Activated CD4-positive, alpha-beta T cell treated with anti-CD3 and anti-CD28 coated beads, Interleukin-2, amount 10 ng/mL, durations not matched to agents 24 days and 14 days (primary cell): ENCODE measurements at regions not wholly inside any gene's neighbourhood (a gene's known extent, or its start where the extent isn't known, plus 50 kb on each side); places are given as distances from the start of the nearest gene placed in this dataset.
"Not testable (repeated sequence)": the region's sequence is repeated elsewhere in the genome, so short reads cannot be mapped to it uniquely, and the experiment has no call there.

Source experiments
- DNase-seq: peaks from one replicate; pipeline ENCODE4 v3.0.0; 2022
- H3K27ac Mint-ChIP-seq: one replicate; pipeline ENCODE4 v1.8.0; 2022; ENCODE audit warnings: mild to moderate bottlenecking, mixed read lengths
- H3K27me3 Mint-ChIP-seq: one replicate; pipeline ENCODE4 v1.8.0; 2022; ENCODE audit warnings: mixed read lengths
- H3K36me3 Mint-ChIP-seq: one replicate; pipeline ENCODE4 v1.8.0; 2022; ENCODE audit warnings: low read depth, mild to moderate bottlenecking, mixed read lengths
- H3K4me1 Mint-ChIP-seq: one replicate; pipeline ENCODE4 v1.8.0; 2021; ENCODE audit warnings: mixed read lengths
- H3K4me3 Mint-ChIP-seq: one replicate; pipeline ENCODE4 v1.8.0; 2022; ENCODE audit warnings: mild to moderate bottlenecking, moderate library complexity, mixed read lengths
- H3K9me3 Mint-ChIP-seq: one replicate; pipeline ENCODE4 v1.8.0; 2021; ENCODE audit warnings: mixed read lengths
- intact Hi-C: fragments of 100-400 bp; cut with micrococcal nuclease; formaldehyde crosslinking; loops from one replicate; pipeline ENCODE4 v1.15.1; 2023

DNA sequence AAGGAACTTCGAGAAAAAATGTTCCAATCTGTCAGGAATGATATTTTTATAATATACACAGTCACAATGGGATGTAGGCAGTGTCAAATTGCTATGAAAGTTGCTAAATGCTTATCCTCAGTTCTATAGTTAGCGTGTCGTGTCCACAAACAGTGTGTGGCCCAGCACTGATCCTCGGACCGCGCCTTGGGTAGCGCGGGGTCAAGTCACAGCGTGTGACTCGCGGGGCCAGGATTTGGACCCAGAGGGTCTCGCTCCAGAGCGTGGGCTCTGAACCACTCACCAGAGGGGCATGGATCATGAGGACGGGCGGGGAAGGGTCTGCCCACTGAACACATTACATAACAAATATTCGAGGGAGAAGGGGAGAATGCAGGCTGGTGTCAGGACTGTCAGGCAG is 171.8 kb downstream of the C9orf50 start:
- intact Hi-C loops, result no loop called here
- Mint-ChIP-seq H3K27me3 (peaks cover 12% of the 10 kb centered on the region), H3K9me3 (peaks cover 3% of the 10 kb centered on the region), H3K36me3 (no peaks in the 10 kb centered on the region), H3K4me1 (peaks cover 8% of the 10 kb centered on the region), H3K4me3 (no peak overlapping the region), H3K27ac (no peak overlapping the region)
- DNase-seq, result no peak

DNA sequence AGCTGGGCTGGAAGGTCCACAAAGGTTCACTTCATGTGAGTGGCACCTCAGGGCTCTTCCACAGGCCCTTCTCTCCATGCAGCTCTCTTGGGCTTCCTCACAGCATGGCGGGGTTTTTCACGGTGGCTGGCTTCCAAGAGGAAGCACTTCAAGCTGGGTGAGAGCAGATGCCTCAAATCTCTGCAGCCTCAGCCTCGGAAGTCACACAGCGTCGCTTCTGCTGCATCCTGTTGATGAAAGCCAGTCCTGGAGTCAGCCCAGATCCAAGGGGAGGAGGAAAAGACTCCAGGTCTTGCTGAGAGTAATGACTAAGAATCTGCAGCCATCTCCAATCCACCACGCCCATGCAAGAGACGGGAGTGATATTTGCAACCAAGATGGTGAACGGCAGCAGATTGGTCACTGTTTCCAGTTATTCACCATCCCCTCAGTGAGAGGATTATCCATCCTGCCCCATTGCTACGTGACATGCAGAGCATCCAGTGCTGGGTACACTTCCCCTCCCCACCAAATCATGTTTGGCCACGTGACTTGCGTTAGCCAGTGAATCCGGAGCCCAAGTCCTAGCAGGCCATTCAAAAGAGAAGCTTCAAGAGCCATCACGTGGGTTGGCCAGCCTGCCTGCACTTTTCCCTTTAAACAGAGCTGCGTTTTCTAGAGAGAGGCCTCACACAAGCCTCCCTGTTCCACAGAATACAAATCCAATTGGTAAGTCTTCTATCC is 173.9 kb downstream of the C9orf50 start:
- peaks cover 2% of the 10 kb centered on the region for H3K4me1 Mint-ChIP-seq

DNA sequence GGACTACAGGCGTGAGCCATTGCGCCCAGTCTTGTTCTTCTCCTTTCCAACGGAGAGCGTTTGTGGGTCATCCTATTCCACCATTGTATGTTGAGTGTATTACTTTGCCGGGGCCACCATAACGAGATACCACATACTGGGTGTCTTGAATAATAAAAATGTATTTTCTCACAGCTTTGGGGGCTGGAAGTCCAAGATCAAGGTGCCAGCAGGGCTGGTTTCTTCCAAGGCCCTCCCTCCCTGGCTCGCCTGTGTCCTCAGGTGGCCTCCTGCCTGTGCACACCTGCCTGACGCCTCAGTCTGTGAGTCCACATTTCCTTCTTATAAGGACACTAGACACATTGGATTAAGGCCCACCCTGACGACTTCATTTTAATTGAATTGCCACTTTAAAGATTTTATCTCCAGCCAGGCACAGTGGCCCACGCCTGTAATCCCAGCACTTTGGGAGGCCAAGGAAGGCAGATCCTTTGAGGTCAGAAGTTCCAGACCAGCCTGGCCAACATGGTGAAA is 175.1 kb downstream of the C9orf50 start:
- intact Hi-C loops, result no loop called here
- Mint-ChIP-seq H3K4me1 (no peaks in the 10 kb centered on the region), H3K36me3 (no peaks in the 10 kb centered on the region), H3K27me3 (peaks cover 21% of the 10 kb centered on the region), H3K4me3 (no peak overlapping the region), H3K27ac (no peak overlapping the region), H3K9me3 (no peaks in the 10 kb centered on the region)
- DNase-seq, result no peak

More for the DNA sequence above, 173.9 kb downstream of the C9orf50 start:
- no peak for DNase-seq
- Mint-ChIP-seq H3K36me3 (no peaks in the 10 kb centered on the region), H3K9me3 (no peaks in the 10 kb centered on the region), H3K4me3 (no peak overlapping the region), H3K27ac (no peak overlapping the region), H3K27me3 (peaks cover 12% of the 10 kb centered on the region)
- intact Hi-C loops, result no loop called here

DNA sequence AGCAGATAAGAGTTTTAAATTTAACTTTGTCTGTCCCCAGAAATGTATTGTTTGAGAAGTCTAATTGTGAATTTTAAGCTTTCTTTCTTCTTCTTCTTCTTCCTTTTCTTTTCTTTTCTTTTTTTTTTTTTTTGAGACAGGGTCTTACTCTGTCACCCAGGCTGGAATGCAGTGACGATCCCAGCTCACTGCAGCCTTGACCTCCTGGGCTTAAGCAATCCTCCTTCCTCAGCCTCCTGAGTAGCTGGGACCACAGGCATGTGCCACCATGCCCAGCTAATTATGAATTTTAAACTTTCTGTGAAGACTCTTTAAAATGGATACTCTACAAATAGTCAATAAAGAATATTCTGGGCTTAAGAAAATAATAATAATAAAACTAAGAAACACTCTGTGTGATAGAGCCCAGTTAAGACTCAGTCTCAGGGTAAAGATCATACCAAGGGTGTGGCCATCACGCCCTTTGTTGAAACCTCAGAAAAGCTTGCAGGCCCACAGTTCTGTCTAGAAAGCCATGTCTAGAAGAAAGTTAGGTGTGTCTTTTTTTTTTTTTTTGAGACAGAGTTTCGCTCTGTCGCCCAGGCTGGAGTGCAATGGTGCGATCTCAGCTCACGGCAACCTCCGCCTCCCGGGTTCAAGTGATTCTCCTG is 177.3 kb downstream of the C9orf50 start:
- H3K4me1 Mint-ChIP-seq, H3K9me3 Mint-ChIP-seq, intact Hi-C loops, DNase-seq, H3K36me3 Mint-ChIP-seq, H3K27ac Mint-ChIP-seq, H3K4me3 Mint-ChIP-seq: not testable (repeated sequence)
- peaks cover 38% of the 10 kb centered on the region for H3K27me3 Mint-ChIP-seq

DNA sequence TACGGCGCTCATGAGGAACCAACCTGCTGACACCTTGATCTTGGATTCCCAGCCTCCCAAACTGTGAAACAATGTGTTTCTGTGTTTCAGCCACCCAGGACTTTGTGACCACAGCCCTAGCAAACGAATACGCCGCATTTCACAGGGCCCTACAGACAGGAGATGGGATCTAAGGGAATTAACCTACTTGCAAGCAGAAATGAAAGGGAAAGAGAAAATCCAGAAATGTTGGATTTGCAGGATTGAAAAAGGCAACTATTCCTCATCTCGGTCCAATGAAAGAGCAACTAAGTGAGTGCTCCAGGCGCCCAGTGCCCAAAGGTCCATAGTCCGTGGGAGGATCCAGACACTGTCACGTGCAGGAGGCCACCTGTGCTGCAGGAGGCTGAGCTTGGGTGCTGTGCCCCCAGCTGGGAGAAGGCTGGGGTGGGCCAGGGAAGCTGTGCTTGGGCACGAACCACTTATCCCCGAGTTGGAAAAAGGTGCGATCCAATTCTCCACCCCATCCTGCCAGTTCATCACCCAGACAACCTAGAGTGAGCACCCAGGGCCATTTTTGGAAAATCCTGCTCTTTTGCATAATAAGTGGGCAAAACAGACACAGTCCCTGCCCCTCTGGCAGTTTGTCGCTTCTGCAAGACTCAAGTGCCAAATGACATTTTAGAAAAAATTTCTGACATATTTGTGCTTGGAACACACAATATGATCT is 177.9 kb downstream of the C9orf50 start:
- Mint-ChIP-seq H3K4me3 (no peak overlapping the region), H3K4me1 (peaks cover 5% of the 10 kb centered on the region), H3K27ac (no peak overlapping the region), H3K36me3 (no peaks in the 10 kb centered on the region), H3K9me3 (no peaks in the 10 kb centered on the region), H3K27me3 (peaks cover 45% of the 10 kb centered on the region)
- intact Hi-C loops, result no loop called here
- DNase-seq, result no peak

DNA sequence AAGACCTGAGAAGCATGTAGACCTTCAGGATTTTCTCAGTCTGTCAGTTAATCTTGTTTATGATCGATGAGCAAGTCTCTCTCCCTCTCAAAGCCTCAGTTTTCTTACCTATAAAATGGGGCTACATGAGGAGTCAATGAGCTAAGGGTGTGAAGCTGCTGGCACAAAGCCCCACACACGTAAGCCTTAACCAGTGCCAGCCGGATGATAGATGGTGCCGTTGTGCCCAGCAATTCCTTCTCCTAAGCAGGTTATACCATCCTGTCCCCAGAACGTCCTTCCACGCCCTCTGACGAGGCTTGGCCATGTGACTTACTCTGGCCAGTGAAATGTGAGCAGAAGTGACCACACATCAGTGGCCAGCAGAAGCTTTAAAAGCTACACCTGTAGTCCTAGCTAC is 179.0 kb downstream of the C9orf50 start:
- Mint-ChIP-seq H3K4me1 (peaks cover 9% of the 10 kb centered on the region), H3K9me3 (no peaks in the 10 kb centered on the region), H3K36me3 (no peaks in the 10 kb centered on the region), H3K27me3 (peaks cover 51% of the 10 kb centered on the region), H3K4me3 (no peak overlapping the region), H3K27ac (no peak overlapping the region)
- intact Hi-C loops, result no loop called here
- DNase-seq, result no peak

DNA sequence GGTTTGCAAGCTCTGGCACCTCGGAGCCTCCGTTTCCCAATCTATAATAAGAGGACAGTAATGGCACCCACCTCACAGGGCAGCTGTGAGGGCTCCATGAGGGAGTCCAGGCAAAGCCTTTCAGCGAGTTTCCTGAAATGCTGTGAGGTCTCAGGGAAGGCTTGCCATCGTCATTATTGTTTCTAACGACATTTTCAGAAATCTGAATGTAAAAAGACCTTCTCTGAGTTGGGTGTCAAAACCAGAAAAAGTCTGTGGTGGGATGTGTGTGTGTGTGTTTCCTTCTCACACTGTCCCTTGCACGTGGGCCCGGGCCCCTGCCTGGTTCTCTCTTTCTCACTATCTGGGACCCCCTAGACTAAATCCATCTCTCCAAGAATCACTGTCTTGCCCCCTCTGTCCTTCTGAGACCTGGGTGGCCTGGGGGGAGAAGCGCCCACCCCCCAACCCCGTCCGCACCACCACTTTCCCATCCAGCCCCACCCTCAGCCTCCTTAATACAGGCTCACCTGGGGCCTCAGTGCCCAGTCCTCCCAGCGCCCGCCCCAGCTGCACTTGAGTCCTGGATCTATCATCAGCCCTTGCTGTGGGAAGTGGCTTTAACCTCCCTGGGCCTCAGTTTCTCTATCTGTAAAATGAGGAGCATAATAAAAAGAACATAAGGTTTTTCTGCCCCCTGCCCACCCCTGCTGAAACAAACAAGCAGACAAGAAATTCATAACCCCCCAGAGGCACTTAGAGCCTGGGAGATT is 180.3 kb downstream of the C9orf50 start:
- intact Hi-C loops, result no loop called here
- no peaks in the 10 kb centered on the region for H3K36me3 Mint-ChIP-seq
- H3K9me3 Mint-ChIP-seq, result no peaks in the 10 kb centered on the region
- H3K27me3 Mint-ChIP-seq, result peaks cover 59% of the 10 kb centered on the region
- no peak overlapping the region for H3K27ac Mint-ChIP-seq
- no peak for DNase-seq
- H3K4me3 Mint-ChIP-seq, result no peak overlapping the region
- H3K4me1 Mint-ChIP-seq, result peaks cover 11% of the 10 kb centered on the region

DNA sequence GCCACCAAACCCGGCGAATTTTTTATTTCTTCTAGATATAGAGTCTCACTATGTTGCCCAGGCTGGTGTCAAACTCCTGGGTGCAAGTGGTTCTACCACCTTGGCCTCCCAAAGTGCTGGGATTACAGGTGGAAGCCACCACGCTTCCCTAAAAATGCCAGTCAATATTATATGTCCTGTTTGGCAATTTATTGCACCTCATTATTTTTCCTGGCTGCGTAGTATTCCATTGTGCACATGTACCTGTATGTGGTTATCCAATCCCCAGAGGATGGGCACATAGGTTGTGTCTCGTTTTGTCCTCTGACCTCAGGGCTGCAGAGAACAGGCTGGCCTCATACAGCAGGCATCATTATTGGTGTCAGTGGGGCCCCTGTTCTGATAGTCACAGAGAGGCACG is 181.7 kb downstream of the C9orf50 start:
- no peaks in the 10 kb centered on the region for H3K36me3 Mint-ChIP-seq
- no peak overlapping the region for H3K27ac Mint-ChIP-seq
- H3K9me3 Mint-ChIP-seq, result no peaks in the 10 kb centered on the region
- H3K4me3 Mint-ChIP-seq, result no peak overlapping the region
- intact Hi-C loops, result no loop called here
- peaks cover 64% of the 10 kb centered on the region for H3K27me3 Mint-ChIP-seq
- DNase-seq, result no peak
- peaks cover 11% of the 10 kb centered on the region for H3K4me1 Mint-ChIP-seq

DNA sequence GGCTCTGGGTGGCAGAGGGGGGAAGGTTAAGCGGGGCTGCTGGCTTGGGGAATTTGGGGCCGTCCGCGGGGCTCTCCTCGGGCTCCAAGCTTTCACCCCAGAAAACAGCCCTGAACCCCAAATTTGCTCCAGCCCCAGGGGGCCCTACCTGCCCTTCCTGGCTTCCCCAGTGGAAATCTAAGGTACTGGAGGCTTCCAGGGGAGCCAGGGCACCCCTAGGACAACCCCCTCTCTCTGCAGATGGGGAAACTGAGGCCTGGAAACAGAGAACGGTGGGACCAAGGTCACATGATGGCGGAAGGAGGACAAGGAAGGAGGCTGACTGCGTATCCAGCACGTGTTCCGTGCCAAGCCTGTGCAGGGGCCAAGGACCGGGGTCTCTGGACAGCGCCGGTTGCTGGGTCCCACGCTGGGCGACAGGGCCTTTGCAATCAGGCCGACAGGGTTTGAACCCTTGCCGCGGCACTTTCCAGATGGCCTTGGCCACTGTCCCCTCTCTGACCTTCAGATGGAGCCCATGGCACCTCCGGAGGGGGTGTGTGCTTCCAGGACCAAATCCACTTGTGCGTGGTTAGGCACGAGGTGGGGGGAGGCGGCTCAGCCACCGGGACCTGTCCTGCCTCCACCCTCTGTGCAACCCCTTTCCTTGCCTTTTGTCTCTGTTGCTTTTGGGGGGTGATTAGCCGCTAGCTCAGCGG is 183.1 kb downstream of the C9orf50 start:
- H3K27me3 Mint-ChIP-seq, result peaks cover 66% of the 10 kb centered on the region
- no peak overlapping the region for H3K27ac Mint-ChIP-seq
- H3K4me3 Mint-ChIP-seq, result peak overlapping the region; percentile 55
- H3K9me3 Mint-ChIP-seq, result no peaks in the 10 kb centered on the region
- H3K4me1 Mint-ChIP-seq, result peaks cover 11% of the 10 kb centered on the region
- H3K36me3 Mint-ChIP-seq, result no peaks in the 10 kb centered on the region
- no peak for DNase-seq
- intact Hi-C loops, result loop anchor here (2.0 kb wide), 2 partner anchors 21 to 55 kb away; no protein-coding TSS in a partner anchor

DNA sequence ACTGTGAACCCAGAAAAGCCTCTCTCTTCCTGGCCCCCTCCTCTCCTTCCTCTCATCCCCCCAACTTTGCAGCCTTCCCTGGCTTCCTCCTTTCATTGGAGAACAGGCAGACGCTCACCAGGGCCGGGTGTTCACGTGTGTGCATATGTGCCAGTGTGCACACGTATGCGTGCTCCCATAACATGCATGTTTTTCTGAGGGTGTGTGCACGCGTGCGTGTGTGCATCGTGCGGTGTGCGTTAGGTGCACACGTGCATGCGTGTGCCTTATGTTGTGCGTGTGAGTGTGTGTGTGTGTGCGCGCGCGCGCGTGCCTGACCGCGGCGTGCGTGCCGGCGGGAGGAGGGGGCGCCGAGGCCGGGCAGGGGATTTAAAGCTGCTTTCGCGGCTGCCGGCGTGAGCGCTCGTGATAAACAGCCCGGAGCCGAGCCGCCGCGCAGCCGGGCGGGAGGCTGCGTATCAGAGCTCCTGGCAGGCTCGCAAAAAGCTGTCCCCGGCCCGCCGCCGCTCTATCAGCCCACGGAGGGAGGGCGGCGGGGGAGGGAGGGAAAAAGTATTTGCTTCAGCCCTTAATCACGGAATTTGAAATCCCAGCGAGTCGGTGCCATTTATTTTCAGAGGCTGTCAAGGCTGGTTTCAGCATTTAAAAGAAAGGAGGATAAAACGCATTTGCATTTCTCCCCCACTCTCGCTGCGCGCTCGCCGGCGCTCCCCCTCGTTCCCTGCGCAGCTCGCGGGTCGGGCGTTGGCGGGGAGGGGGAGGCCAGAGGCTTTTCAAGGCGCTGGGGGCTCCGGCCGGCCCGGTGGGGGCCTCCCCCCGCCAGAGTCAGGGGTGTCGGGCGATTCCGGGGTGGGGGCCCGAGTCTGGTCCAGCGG is 183.9 kb downstream of the C9orf50 start:
- Mint-ChIP-seq H3K4me1 (peaks cover 11% of the 10 kb centered on the region), H3K36me3 (no peaks in the 10 kb centered on the region), H3K27ac (peak overlapping the region; percentile 9), H3K4me3 (peak overlapping the region; percentile 76), H3K27me3 (peaks cover 66% of the 10 kb centered on the region), H3K9me3 (no peaks in the 10 kb centered on the region)
- intact Hi-C loops, result loop anchor here (2.0 kb wide), 2 partner anchors 22 to 54 kb away; no protein-coding TSS in a partner anchor
- peak; percentile 82 for DNase-seq

DNA sequence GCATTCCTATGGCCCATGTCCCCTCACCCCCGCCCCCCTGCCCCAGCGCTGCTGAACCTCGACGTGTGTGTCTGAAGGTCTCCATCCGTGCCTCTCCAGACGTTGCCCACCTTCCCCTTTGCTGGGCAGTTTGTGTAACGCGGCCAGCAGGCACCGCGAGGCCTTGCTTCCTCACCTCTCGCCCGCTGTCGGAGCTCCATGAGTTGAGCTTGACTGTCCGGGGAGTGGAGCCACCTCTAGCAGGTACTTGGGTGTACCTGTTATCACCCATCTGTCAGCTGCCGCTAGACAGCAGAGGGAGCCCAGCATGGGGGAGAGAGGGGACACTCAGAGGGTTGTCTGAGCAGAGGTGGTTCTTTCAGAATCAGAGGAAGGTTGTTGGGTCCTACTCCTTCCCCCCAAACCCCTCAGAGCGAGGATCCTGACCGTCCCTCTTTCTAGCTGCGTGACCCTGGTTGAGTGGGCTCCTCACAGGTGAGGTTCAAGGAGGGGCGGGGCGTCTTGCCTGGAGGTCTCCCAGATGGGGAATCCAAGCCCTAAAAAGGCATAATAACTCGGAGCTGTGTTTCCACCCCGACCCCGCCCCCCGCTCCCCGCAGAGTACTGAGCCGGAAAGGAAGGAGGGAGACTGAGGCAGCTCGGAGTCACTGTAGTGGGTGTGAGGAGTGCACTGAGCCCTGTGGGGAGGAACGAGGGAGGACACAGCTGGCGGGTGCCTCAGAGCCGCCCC is 184.7 kb downstream of the C9orf50 start:
- DNase-seq, result no peak
- H3K9me3 Mint-ChIP-seq, result no peaks in the 10 kb centered on the region
- H3K36me3 Mint-ChIP-seq, result no peaks in the 10 kb centered on the region
- intact Hi-C loops, result loop anchor here (2.0 kb wide), 2 partner anchors 23 to 53 kb away; no protein-coding TSS in a partner anchor
- peaks cover 62% of the 10 kb centered on the region for H3K27me3 Mint-ChIP-seq
- H3K27ac Mint-ChIP-seq, result no peak overlapping the region
- peaks cover 11% of the 10 kb centered on the region for H3K4me1 Mint-ChIP-seq
- H3K4me3 Mint-ChIP-seq, result no peak overlapping the region

DNA sequence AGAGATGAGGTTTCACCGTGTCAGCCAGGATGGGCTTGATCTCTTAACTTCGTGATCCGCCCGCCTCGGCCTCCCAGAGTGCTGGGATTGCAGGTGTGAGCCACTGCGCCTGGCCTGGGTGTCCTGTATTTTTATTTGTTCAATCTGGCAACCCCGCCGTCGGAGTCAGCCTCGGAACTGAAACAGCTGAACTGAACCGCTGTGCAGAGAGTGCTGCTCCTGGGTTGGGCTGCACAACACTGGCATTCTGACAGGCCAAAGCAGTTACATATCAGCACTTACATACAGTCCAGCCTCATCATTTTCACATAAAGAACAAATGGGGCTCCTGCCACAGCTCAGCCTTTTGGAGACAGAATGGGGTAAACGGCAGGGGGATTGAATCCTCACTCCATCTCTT is 185.6 kb downstream of the C9orf50 start:
- intact Hi-C loops, result no loop called here
- Mint-ChIP-seq H3K4me1 (peaks cover 11% of the 10 kb centered on the region), H3K27ac (no peak overlapping the region), H3K9me3 (no peaks in the 10 kb centered on the region), H3K27me3 (peaks cover 57% of the 10 kb centered on the region), H3K36me3 (no peaks in the 10 kb centered on the region), H3K4me3 (no peak overlapping the region)
- DNase-seq, result no peak
